ENCODE measurements at regions not wholly inside any gene's neighbourhood (a gene's known extent, or its start where the extent isn't known, plus 50 kb on each side); places are given as distances from the start of the nearest gene placed in this dataset.

DNA sequence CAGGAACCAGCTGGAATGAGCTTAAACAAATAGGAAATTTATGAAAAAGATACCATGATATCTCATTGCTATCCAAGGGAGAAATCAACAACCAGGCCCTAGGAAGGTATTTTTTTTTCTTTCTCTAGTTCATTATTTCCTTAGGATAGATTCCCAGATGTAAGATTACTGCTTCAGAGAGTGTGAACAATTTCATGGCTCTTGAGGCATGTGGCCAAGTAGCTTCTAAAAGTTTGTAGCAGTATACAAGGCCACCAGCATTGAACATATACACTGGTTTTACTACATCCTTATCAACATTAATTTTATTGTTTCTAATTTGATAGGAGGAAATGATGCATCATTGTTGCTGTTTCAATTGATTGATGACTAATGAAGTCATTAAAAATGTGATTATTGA lies 201.2 kb downstream of the SREK1 start:
- Mint-ChIP-seq H3K36me3 (ENCODE audit: unreplicated experiment) (no peaks in the 10 kb centered on the region), H3K27me3 (ENCODE audit: unreplicated experiment) (peaks cover 31% of the 10 kb centered on the region), H3K4me1 (ENCODE audit: unreplicated experiment) (no peaks in the 10 kb centered on the region), H3K4me3 (ENCODE audit: unreplicated experiment) (no peak overlapping the region), H3K27ac (ENCODE audit: unreplicated experiment) (no peak overlapping the region), H3K9me3 (ENCODE audit: unreplicated experiment) (no peaks in the 10 kb centered on the region)
- DNase-seq (ENCODE audit: extremely low spot score, unreplicated experiment), result no peak
- TF ChIP-seq, protein P1, sequence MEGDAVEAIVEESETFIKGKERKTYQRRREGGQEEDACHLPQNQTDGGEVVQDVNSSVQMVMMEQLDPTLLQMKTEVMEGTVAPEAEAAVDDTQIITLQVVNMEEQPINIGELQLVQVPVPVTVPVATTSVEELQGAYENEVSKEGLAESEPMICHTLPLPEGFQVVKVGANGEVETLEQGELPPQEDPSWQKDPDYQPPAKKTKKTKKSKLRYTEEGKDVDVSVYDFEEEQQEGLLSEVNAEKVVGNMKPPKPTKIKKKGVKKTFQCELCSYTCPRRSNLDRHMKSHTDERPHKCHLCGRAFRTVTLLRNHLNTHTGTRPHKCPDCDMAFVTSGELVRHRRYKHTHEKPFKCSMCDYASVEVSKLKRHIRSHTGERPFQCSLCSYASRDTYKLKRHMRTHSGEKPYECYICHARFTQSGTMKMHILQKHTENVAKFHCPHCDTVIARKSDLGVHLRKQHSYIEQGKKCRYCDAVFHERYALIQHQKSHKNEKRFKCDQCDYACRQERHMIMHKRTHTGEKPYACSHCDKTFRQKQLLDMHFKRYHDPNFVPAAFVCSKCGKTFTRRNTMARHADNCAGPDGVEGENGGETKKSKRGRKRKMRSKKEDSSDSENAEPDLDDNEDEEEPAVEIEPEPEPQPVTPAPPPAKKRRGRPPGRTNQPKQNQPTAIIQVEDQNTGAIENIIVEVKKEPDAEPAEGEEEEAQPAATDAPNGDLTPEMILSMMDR (IDR thresholded peaks at IDR 0.05), result no peak

DNA sequence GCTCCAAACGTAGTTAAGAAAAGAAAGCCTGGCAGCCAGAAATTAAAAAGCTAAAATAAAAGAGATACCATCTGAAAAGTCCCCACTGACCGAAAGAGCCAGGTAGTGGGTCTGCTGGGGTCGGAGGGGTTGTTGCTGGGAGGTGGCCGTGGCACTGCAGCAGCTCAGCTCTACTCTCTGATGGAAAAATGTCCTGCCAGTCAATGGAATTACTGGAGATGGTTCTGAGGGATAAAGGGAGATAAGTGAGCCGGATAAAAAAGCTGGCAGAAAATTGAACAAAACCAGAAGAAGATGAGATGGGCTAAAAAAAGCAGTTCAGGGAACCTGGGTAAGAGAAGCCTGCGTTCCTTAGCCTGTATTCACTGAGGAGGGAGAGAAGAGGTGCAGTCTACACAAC lies 202.8 kb downstream of the SREK1 start:
- TF ChIP-seq, protein P1 (IDR thresholded peaks at IDR 0.05), result no peak
- DNase-seq (ENCODE audit: extremely low spot score, unreplicated experiment), result no peak
- no peaks in the 10 kb centered on the region for H3K9me3 Mint-ChIP-seq (ENCODE audit: unreplicated experiment)
- no peaks in the 10 kb centered on the region for H3K36me3 Mint-ChIP-seq (ENCODE audit: unreplicated experiment)
- peaks cover 37% of the 10 kb centered on the region for H3K27me3 Mint-ChIP-seq (ENCODE audit: unreplicated experiment)
- no peak overlapping the region for H3K4me3 Mint-ChIP-seq (ENCODE audit: unreplicated experiment)
- H3K27ac Mint-ChIP-seq (ENCODE audit: unreplicated experiment), result no peak overlapping the region
- no peaks in the 10 kb centered on the region for H3K4me1 Mint-ChIP-seq (ENCODE audit: unreplicated experiment)

DNA sequence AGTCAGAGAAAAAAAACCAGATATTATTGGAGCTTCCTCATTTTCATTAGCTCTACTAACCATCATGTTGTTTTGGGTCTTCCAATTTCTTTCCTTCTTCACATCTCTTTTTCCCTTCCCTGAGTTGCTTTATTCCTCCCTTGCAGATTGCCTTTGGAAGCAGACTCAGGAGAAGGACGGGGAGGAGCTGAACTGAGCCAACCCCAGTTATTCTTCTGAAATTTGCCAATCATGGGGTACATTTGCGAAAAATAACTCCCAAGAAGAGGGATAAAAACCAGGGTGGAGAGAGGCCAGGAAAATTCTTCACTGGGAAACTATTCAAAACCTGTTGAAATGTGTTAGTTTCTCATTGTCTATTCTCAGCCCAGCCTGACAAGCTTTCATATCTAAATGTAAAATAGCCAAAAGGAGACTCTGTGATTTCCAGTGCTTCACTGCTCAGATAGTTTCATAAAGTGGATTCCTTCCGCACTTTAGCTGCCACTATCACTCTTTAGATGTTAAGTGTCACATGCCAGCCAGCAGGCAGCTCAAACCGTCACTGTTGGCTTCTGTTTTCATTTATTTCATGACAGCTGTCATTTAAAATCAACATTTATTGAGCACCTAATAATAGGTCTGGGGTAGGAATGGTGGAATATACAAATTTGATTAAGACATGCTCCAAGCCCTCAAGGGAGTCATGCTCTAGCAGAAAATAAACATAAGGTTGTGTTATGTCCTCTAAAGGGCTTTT lies 204.5 kb downstream of the SREK1 start:
- Mint-ChIP-seq H3K4me3 (ENCODE audit: unreplicated experiment) (no peak overlapping the region), H3K36me3 (ENCODE audit: unreplicated experiment) (no peaks in the 10 kb centered on the region), H3K27me3 (ENCODE audit: unreplicated experiment) (peaks cover 29% of the 10 kb centered on the region), H3K27ac (ENCODE audit: unreplicated experiment) (no peak overlapping the region), H3K4me1 (ENCODE audit: unreplicated experiment) (no peaks in the 10 kb centered on the region), H3K9me3 (ENCODE audit: unreplicated experiment) (no peaks in the 10 kb centered on the region)
- TF ChIP-seq, protein P1 (IDR thresholded peaks at IDR 0.05), result no peak
- no peak for DNase-seq (ENCODE audit: extremely low spot score, unreplicated experiment)

DNA sequence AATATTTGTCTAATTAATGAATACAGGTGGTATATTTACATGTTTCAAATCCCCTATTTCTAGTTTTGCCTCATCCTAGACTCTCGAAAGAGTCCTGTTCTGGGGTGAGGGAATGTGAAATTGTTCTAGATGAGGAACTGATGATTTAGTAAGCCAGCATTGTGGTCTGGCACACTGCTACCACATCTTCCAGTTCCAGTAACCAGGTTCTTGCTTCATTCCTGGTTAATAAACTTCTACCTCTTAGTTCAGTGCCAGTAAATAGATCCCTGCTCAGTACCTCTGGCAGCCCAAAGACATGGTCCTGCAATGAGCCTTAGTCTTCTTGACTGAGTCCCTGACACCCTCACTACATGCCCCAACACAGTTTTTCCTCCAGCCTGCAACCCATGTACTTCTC lies 207.7 kb downstream of the SREK1 start:
- Mint-ChIP-seq H3K4me1 (ENCODE audit: unreplicated experiment) (peaks cover 4% of the 10 kb centered on the region), H3K36me3 (ENCODE audit: unreplicated experiment) (no peaks in the 10 kb centered on the region), H3K27ac (ENCODE audit: unreplicated experiment) (no peak overlapping the region), H3K27me3 (ENCODE audit: unreplicated experiment) (peaks cover 27% of the 10 kb centered on the region), H3K9me3 (ENCODE audit: unreplicated experiment) (no peaks in the 10 kb centered on the region), H3K4me3 (ENCODE audit: unreplicated experiment) (no peak overlapping the region)
- TF ChIP-seq, protein P1 (IDR thresholded peaks at IDR 0.05), result no peak
- no peak for DNase-seq (ENCODE audit: extremely low spot score, unreplicated experiment)

DNA sequence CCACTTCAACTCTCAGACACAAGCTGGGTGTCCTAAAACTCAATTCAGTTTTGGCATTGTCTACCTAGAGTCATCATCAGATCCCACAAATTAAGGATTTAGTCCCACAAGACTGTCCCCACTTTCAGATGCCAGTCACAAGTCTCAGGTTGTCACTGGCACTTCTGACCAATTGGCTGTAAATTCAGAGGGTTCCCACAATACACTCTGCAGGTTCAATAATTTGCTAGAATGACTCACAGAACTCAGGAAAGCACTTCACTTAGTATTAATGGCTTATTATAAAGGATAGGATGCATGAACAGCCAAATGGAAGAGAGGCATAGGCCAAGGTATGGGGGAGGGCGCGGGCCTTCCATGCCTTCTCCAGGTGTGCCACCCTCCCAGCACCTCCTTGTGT lies 209.1 kb downstream of the SREK1 start:
- no peaks in the 10 kb centered on the region for H3K36me3 Mint-ChIP-seq (ENCODE audit: unreplicated experiment)
- H3K27me3 Mint-ChIP-seq (ENCODE audit: unreplicated experiment), result peaks cover 25% of the 10 kb centered on the region
- no peaks in the 10 kb centered on the region for H3K9me3 Mint-ChIP-seq (ENCODE audit: unreplicated experiment)
- TF ChIP-seq, protein P1 (IDR thresholded peaks at IDR 0.05), result no peak
- H3K4me1 Mint-ChIP-seq (ENCODE audit: unreplicated experiment), result peaks cover 4% of the 10 kb centered on the region
- no peak for DNase-seq (ENCODE audit: extremely low spot score, unreplicated experiment)
- H3K4me3 Mint-ChIP-seq (ENCODE audit: unreplicated experiment), result no peak overlapping the region
- H3K27ac Mint-ChIP-seq (ENCODE audit: unreplicated experiment), result no peak overlapping the region
